GM18519 (cell line): ENCODE measurements at regions not wholly inside any gene's neighbourhood (a gene's known extent, or its start where the extent isn't known, plus 50 kb on each side); places are given as distances from the start of the nearest gene placed in this dataset.

Source experiments
- ATAC-seq: cut with Tn5 transposase; IDR thresholded peaks from one replicate; pipeline ENCODE4 v1.9.1; 2021; ENCODE audit warnings: mild to moderate bottlenecking, moderate library complexity; ENCODE audit not compliant: unreplicated experiment, low FRiP score

- ATAC-seq, result no peak
Measured at GRCh38 chr3:178271740-178272387, 264.4 kb upstream of the KCNMB2 start.

- no peak for ATAC-seq
Measured at GRCh38 chr3:178272841-178273240, 263.4 kb upstream of the KCNMB2 start.

GRCh38 chr3:178274711-178275110 lies 261.5 kb upstream of the KCNMB2 start:
- ATAC-seq, result no peak

GRCh38 chr3:178275311-178275710 lies 260.9 kb upstream of the KCNMB2 start:
- ATAC-seq, result no peak

GRCh38 chr3:178275793-178276192 lies 260.4 kb upstream of the KCNMB2 start:
- ATAC-seq, result no peak

GRCh38 chr3:178277605-178278004 lies 258.6 kb upstream of the KCNMB2 start:
- ATAC-seq, result no peak

- no peak for ATAC-seq
Measured at GRCh38 chr3:178283561-178283960, 252.7 kb upstream of the KCNMB2 start.

GRCh38 chr3:178284181-178284580 lies 252.1 kb upstream of the KCNMB2 start:
- ATAC-seq, result no peak

GRCh38 chr3:178288074-178288473 lies 248.2 kb upstream of the KCNMB2 start:
- no peak for ATAC-seq

GRCh38 chr3:178289544-178290160 lies 246.6 kb upstream of the KCNMB2 start:
- no peak for ATAC-seq

- no peak for ATAC-seq
Measured at GRCh38 chr3:178291574-178292370, 244.5 kb upstream of the KCNMB2 start.

GRCh38 chr3:178295292-178295912 lies 240.8 kb upstream of the KCNMB2 start:
- ATAC-seq, result no peak

GRCh38 chr3:178297199-178297598 lies 239.0 kb upstream of the KCNMB2 start:
- no peak for ATAC-seq

- no peak for ATAC-seq
Measured at GRCh38 chr3:178297740-178298139, 238.5 kb upstream of the KCNMB2 start.

- ATAC-seq, result no peak
Measured at GRCh38 chr3:178300441-178300959, 235.7 kb upstream of the KCNMB2 start.

- no peak for ATAC-seq
Measured at GRCh38 chr3:178302966-178303930, 233.0 kb upstream of the KCNMB2 start.

- ATAC-seq, result no peak
Measured at GRCh38 chr3:178304758-178305467, 231.3 kb upstream of the KCNMB2 start.

GRCh38 chr3:178306432-178307115 lies 229.7 kb upstream of the KCNMB2 start:
- ATAC-seq, result no peak

GRCh38 chr3:178308771-178309170 lies 227.5 kb upstream of the KCNMB2 start:
- ATAC-seq, result no peak
